ELR (cell line): ENCODE measurements at regions not wholly inside any gene's neighbourhood (a gene's known extent, or its start where the extent isn't known, plus 50 kb on each side); places are given as distances from the start of the nearest gene placed in this dataset.
A peak's percentile ranks its signal among the peaks of the same experiment; 100 is the strongest.

Experiments
- DNase-seq: peaks from one replicate; pipeline ENCODE4 v3.0.0-alpha.2; 2015; ENCODE audit warnings: low read depth

DNA sequence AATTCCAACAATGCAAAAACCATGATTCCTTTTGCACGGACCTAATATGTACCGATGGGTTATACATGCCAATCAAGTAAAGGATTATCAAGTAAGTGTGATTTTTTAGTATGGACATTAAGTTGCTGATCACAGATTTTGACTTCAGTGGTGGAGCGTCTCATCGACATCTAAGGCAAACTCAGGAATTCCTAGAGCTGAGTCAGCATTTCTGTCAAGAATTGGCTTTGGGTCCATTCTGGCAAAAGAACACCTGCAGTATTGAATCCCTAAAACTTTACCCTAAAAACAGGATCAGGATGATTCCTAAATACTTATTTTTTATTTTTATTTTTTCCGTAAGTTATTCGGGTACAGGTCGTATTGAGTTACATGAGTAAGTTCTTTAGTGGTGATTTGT, 83.6 kb downstream of the HPGD start:
- DNase-seq: no peak

DNA sequence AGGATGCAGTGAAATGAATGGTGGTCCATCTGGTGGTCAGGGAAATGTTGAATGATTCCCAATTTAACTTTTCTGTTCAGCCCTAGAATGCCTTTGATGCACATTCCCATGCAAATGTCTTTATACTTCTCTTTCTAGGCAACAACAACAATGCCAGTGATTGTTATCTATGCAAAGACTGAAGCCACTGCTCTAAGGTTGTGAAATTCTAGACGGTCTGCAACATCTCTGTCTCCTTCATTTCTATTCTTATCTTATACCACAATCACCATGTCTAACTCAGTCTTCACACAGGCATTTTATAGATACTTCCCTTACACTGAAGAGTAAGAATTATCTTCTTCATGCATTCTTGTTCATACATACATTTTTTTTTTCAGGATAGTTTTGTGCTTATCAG, 84.5 kb downstream of the HPGD start:
- no peak for DNase-seq

DNA sequence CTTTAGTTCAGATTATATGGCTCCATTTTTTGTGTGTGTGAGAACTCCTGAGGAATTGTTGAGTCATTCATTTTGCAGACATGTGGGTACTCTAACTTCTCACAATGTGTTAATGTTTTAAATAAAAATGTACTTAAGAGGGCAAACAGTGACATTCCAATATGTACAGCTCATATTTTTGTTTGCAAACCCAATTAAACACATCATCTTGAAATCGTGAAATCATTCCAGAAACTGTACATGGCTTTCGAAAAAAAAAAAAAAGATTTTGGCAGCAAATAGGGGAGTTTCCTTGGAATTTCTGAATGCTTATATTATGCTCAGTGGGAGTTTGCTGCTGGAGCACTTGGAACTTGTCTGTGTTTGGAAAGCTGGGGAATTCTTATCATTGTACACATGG, 85.0 kb downstream of the HPGD start:
- DNase-seq: peak; percentile 55

DNA sequence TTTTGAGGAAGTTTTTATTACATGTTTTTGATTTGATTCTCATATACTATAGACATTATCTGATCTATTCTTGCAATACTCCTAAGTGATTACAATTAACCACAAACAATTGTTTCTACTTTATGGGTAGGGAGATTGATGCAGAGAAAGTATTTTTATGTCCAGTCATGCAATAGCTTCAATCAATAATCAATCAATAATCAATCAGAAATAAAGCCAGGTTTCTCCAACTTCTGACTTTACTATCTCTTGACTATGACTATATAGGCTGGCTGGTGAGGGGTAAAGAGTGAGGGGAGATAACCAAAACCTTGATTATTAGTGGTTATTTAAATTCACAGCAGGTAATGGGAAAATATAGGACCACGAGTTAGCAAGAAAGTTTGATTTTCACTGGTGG, 85.9 kb downstream of the HPGD start:
- DNase-seq: no peak

DNA sequence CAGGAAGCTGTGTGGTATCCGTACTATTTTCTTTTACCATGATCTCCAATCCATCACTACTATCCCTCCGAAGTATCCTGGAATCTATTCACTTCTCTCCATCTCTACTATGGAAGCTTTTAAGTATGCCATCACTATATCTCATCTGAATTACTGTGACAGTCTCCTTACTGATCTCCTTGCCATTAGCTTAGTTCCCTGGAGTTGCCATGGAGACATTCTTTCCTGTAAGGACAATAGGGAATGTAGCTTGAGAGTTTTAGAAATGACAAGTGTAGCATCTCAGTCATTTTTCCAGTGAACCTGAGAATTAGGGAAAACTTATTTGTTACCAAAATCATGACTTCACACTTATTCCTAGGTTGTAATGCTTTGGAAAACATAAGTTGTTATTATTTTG, 86.3 kb downstream of the HPGD start:
- DNase-seq: no peak

DNA sequence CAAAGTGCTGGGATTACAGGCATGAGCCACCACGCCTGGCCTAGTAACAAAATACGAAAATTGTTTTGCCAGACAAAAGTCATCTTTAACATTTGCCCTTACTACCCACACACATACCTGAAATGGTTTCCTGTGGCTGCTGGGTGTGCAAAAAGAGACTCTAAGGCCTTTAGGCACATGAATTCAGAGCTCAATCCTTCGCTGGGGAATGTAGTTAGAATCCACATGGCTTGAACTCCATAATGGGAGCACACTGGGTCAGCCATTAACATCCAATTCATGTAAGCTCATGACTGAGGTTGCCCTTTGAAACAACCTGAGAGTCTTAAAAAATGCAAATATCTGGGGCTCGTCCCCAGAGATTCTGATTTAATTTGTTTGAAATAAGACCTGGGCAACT, 87.8 kb downstream of the HPGD start:
- DNase-seq: no peak

DNA sequence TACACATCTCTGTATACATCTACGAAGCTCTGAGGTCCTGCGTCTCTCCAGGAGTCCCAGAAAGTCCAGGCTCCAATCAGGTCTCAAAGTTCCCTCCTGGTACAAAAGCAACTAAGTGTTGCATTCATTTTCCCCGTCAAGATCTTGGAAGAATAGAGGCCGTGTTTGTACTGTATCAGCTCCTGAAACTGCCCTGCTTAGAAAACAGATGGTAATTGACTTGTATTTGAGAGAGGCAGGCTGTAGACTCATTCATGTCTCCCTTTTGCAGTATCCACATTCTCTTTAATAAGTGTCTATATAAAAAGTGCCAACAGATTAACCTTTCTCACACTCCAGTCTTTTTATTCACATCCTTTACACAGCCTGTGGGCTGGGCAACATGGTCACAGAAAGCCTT, 91.7 kb downstream of the HPGD start:
- DNase-seq: no peak

DNA sequence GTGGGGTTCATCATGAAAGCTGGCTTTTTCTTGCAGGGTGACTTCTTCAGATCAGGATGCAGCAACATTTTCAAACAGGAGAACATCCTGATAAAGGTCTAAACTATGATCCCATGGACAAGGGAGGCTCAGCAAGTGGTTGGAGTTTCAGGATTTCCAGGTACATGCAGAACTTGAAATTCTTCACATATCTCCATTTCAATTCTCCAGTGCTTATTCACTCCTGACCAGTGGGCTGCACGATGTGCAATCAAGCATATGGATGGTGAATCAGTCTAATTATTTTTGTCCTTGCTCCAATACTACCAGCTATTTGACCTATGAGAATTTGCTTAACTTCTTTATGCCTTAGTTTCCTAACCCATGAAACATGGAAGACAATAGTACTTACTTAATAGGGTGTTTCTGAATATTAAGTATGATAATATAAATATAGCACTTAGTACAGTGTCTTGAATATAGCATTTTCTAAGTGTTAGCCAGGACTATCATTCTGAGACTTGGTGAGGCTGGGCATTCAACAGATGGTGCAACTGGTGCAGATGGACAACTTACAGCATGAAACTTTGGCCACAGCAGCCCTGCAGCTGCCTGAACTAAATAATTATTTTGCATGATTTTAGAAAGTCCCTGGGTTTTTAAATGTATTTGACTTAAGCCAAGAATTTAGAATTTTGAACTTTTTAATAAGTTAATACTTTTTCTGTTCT, 92.4 kb downstream of the HPGD start:
- DNase-seq: no peak

DNA sequence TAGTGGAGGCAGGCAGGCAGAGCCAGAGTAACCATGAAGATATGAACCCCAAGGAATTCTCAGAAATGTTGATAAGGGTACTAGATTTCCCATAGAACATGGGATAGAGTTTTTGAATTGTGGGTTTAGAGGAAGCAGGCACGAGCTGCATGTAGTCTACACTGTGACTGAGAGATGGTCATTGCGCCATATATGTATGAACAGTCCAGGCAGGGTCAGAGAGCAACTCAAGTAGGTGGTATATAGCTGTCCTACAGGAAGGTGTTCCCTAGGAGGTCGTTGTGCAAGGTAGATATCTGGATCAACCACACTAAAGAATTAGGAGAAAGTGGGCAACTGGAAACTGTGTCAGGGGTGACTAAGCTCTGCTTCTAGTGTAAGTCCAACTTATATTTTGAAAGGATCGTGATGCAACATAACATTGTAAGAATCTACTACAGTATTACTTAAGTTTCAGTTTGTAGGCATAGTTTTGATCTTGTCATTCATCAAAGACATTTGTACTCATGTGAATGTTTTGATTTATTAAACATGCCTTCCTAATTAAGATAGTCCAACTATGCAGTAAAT, 94.6 kb downstream of the HPGD start:
- no peak for DNase-seq

DNA sequence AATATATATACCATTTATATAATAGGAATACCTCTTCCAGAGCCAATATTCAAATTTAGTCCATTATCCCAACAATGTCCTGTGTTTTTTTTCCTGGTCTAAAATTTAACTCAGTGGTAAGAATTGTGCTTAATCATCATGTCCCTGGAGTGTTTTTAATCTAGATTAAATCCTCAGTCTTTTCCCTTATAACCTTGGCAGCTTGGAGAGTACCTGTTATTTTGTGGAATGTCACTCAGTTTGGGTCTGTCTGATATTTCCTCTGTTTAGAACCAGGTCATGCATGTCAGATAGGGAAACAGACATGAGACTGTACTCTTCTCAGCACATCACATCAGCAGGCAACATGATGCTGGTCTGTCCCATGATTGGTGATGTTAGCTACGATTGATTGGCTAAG, 96.6 kb downstream of the HPGD start:
- no peak for DNase-seq

DNA sequence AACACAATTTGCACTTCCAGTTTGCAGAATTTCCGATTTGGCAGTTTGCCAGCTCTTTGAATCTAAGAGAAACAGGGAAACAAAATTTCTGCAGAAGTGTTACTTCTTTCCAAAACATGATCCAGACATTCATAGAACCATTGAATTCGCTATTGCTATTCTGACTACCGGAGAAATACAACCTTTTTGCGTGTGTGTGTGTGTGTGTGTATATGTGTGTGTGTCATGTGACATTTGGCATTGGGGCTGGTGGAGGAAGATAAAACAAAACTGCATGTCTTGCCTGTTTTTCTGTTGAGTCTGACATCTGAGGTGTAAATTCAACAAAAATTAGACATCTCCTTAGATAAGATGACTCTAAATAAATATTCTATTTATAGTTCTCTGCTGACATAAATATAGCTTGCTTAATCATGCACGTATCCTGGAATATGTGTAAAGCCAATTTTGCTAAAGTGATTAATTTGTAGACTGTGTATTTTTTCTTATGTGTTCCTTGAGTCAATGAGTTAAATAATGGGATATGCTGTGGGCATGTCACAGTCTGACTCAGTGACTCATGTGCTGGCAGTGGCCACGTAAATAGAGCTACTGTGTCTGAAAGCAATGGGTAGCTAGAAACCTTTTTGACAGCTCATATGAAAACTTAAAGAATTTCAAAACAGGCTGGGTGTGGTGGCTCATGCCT, 98.9 kb downstream of the HPGD start:
- peak; percentile 73 for DNase-seq

DNA sequence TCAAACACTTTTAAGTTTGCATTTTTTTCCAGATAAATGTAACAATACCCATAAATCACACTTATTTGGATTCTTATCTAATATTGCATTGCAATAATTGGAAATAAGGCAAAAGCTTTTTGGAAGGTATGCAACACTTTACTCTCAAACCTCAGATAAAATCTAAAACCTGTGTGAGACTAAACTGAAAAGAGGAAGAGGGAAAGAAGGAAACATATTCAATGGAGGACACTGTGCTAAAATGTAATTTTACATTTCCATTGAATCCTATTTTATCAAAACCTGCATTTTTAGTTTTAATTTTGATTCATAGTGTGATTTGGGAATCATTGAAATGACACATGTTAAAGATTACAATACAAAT, 99.4 kb downstream of the HPGD start:
- DNase-seq: no peak

DNA sequence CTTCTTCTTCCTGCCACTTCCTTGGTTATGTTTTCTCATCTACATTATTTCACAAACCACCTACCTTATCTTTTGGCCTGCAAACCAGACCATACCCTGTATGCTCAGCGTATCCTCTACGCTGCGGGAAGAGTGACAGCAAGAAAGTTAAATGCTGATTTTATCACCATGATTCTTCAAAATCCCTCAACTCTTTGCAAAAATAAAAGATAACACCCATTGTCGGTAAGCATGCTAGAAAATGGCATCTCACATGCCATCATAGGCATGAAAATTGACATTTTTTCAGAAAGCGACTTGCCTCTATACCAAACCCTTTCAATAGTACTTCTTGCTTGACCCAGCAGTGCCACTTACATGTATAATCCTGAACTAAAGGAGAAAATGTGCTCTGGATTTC, 102.0 kb downstream of the HPGD start:
- DNase-seq: no peak

DNA sequence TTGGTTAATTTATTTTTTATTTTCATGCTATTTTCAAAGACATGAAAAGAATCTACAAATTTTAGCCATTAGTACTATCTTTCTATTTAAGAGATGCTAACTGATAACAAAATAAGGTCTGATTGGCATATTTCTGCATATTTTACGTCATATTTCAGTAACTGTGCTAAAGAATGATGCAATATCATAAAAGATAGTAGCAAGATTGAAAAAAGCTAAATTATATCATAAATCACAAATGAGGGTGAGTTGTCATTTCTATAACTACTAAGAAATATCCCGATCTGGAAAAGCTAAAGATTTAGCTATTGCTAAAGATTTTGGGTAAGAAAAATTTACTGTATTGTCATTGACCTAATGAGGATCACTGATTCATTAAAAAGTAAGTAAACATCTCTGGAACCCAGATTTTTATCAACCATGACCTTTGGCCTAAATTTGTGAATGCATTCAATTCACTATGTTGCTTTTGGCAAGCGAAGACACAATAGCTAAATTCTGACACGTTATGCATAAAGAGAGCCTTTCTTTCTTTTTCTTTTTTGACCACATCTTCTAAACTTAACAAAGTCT, 103.6 kb downstream of the HPGD start:
- no peak for DNase-seq

DNA sequence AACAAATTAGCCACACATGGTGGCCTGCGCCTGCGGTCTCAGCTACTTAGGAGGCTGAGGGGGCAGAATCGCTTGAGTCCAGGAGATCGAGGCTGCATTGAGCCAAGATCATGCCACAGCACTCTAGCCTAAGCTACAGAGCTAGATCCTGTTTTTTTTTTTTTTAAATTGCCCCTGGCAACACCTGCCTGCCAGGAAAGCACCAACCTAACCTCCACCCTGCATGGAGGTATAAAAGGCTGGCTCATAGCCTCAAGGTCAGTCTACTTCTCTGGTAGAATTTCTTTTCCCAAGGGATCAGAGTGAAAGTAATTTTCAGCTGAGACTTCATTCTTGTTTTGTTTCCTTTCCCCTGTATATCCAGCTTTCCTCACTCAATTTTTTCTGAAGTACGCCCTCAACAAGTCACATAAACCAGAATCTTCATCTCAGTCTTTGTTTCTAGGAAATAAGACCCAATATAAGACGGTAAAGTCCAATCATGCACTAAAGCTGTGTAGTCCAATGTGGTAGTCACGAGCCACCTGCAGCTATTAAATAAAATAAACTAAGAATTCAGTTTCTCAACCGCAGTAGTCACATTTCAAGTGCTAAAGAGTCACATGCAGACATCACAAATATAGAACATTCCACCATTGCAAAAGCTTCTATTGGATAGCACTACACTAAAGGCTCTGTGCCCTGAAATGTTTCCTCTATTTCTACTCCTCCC, 113.3 kb downstream of the HPGD start:
- DNase-seq: no peak

DNA sequence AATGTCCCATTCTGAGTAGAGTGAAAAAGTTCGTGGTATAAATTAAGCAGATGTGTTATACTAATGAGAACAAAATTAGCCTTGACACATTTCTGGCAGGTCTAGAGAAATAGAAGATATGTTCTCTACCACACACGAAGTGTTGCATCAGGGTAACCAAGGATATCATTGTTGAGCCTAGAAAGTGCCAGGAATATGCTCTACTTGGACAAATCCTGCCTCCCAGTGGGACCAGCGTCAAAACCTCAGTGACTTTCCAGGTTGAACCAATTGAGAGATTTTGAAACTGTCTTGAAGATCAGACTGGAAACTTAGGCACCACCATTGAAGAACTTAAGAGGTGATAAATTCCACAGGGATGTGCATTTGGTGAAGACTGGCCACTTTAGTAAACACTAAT, 115.9 kb downstream of the HPGD start:
- DNase-seq: no peak

DNA sequence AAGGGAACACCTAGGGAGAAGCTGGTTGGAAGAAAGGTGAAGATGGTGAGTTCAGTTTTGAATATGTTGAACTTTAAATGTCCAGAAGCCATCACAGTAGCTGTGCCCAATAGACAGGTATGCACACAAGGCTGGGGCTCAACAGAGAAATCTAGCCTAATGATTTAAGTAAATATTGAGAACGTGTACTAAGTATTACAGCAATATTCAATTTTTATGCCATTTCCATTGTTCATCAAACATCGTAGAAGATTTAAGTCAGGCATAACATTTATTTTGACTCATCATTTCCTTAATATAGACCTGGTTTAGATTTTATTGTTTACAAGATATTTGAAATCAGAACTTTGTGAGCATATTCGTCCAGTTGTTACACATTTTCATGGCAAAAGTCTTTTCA, 116.4 kb downstream of the HPGD start:
- no peak for DNase-seq

DNA sequence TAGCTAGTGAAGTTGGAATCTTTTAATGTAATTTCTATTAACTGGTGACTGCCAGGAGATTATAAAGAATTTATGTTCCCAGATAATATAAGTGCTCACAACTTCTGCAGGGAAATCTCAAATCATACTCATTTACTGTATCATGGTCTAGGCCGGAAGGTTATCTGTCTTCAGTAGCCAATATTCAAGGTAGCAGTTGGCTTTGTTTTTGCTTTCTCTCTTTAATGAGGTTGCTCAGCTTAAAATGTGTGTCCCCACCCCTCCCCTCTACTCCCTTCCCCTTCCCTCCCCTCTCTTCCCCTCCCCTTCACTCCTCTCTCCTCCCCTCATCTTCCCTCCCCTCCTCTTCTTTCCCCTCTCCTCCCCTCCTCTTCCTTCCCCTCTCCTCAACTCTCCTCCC, 117.6 kb downstream of the HPGD start:
- DNase-seq: no peak

DNA sequence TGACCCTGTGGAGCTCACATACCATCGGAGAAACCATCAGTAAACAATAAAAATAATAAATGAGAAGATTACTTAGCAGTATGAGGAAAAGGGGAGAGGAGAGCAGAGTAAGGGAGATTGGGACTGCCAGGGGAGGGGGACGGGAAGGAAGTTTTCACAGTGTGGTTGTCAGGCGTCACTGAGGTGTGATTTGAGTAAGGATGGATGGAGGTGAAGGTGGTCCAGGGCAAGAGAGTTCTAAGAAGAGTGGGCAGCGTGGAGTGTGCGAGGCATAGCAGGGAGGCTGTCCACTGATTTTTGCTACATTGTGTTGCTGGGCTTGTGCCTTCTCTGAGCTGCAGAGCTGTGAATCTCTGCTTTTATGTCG, 119.1 kb downstream of the HPGD start:
- no peak for DNase-seq

DNA sequence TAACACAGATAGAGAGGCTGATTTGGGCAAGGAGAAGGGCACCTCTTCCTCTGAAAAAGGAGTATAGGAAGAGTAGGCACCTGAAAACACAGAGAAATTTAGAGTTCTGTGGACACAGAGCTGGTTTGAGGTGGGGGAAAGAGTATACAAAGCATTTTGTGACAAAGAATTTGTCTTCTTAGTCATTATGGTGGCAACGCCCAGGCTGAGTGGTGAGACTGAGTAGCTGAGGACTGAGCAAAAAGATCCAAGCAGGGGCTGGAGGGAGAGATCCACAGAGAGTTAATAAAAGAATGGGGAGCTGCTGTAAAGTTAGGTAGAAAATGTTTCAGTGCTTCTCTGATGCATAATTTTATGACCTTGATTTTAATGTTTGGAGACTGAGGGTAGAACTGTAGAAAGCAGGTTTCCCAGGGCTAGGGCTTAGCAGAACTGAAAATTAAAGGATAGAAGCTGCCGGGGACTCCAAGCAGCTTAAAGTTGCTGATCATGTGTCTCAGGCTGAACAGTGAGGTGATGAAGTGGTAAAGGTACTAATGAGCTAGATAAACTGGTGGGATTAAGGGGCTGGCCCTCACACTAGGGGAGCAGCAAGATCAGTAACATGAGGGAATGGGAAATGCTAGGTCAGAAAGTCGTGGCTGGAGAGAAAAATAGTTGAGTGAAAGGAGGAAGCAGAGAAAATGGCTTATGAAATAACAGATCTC, 118.9 kb downstream of the CEP44 start:
- peak; percentile 18 for DNase-seq

DNA sequence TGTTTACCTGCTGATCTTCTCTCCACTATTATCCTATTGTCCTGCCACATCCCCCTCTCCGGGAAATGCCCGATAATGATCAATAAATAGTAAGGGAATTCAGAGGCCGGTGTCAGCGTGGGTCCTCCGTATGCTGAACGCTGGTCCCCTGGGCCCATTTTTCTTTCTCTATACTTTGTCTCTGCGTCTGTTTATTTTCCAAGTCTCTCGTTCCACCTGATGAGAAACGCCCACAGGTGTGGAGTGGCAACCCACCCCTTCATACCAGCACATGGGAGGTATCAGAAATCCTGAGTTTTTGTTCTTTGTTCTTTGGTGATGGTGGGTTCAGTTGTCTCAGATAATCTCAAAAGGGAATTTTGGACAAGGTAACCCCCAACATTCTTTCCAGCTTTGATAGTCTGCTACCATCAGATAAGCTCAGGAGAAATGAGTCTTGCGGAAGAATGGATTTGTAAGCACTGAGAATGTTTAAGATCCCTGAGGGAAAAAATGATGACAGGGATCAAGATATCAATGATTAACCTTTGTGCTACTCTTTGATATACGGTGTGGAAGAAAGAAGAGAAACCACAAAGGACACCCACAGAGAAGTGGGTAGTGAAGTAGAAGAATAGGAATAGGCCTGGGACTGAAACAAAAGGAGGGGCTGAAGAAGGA, 117.9 kb downstream of the CEP44 start:
- no peak for DNase-seq
